Keratinocyte (primary cell): ENCODE measurements at regions not wholly inside any gene's neighbourhood (a gene's known extent, or its start where the extent isn't known, plus 50 kb on each side); places are given as distances from the start of the nearest gene placed in this dataset.

Source experiments
- DNase-seq: peaks from one replicate; pipeline ENCODE4 v3.0.0-alpha.2; 2011; ENCODE audit warnings: low read depth, missing footprints, low spot score
- FAIRE-seq: peaks from 2 replicates; lab custom pipeline; 2011; peaks lifted over from hg19 to GRCh38; lab: Jason Lieb, UNC
- H2AFZ ChIP-seq: 2 replicates; pipeline ENCODE4 v1.6.0; 2012; ENCODE audit warnings: low read length, control low read depth, inconsistent platforms; ENCODE audit not compliant: control insufficient read depth
- H3K27ac ChIP-seq: 2 replicates; pipeline ENCODE4 v1.5.1; 2011; ENCODE audit warnings: low read length; ENCODE audit not compliant: control insufficient read depth, insufficient read depth
- H3K27me3 ChIP-seq: 3 replicates; pipeline ENCODE4 v1.6.0; 2011; ENCODE audit warnings: low read length; ENCODE audit not compliant: control insufficient read depth, insufficient read depth; ENCODE audit errors: extremely low read depth
- H3K36me3 ChIP-seq, 2 experiments: 2 replicates in 1 of 2; 3 replicates in 1 of 2; pipeline ENCODE4 v1.5.1; 2011; ENCODE audit warnings: low read length in 2 of 2, mild to moderate bottlenecking in 1 of 2; ENCODE audit not compliant: control insufficient read depth in 2 of 2, insufficient read depth in 2 of 2; ENCODE audit errors: extremely low read depth in 1 of 2
- H3K4me1 ChIP-seq: 3 replicates; pipeline ENCODE4 v1.5.1; 2011; ENCODE audit warnings: low read length; ENCODE audit not compliant: control insufficient read depth, insufficient read depth; ENCODE audit errors: extremely low read depth
- H3K4me2 ChIP-seq: 3 replicates; pipeline ENCODE4 v1.6.0; 2011; ENCODE audit warnings: low read depth, low read length; ENCODE audit not compliant: control insufficient read depth, insufficient read depth; ENCODE audit errors: extremely low read depth
- H3K4me3 ChIP-seq, 3 experiments: fragments of 200-600 bp in 1 of 3; sonication (generic) in 1 of 3; 2 replicates in 2 of 3; 3 replicates in 1 of 3; pipeline ENCODE4 v1.5.1; 2011 to 2016; ENCODE audit warnings: low read length in 3 of 3, mild to moderate bottlenecking in 3 of 3, control low read depth in 2 of 3, inconsistent platforms in 1 of 3, low read depth in 1 of 3, mixed read lengths in 1 of 3, mixed run types in 1 of 3, moderate library complexity in 1 of 3; ENCODE audit not compliant: control insufficient read depth in 2 of 3, insufficient read depth in 2 of 3; ENCODE audit errors: extremely low read depth in 1 of 3
- H3K79me2 ChIP-seq: 2 replicates; pipeline ENCODE4 v1.6.0; 2012; ENCODE audit warnings: low read length; ENCODE audit not compliant: control insufficient read depth, insufficient read depth
- H3K9ac ChIP-seq: 3 replicates; pipeline ENCODE4 v1.6.0; 2011; ENCODE audit warnings: low read length; ENCODE audit not compliant: control insufficient read depth, insufficient read depth; ENCODE audit errors: extremely low read depth
- H3K9me1 ChIP-seq: 3 replicates; pipeline ENCODE4 v1.6.0; 2011; ENCODE audit warnings: low read length; ENCODE audit not compliant: control insufficient read depth, insufficient read depth; ENCODE audit errors: extremely low read depth
- H3K9me3 ChIP-seq: 2 replicates; pipeline ENCODE4 v1.5.1; 2012; ENCODE audit warnings: low read depth, low read length; ENCODE audit not compliant: control insufficient read depth
- H4K20me1 ChIP-seq: 3 replicates; pipeline ENCODE4 v1.6.0; 2011; ENCODE audit warnings: low read length; ENCODE audit not compliant: control insufficient read depth, insufficient read depth; ENCODE audit errors: extremely low read depth
- EZH2 ChIP-seq: IDR thresholded peaks from one replicate; pipeline ENCODE4 v1.6.1; 2012; ENCODE audit warnings: inconsistent platforms, mild to moderate bottlenecking, low read length, moderate library complexity
- dilution Hi-C: fragments of 300-500 bp; cut with MboI; formaldehyde crosslinking; loops from one replicate; pipeline ENCODE4 v1.7.0; 2020; ENCODE audit warnings: low sequenced_read_pairs; ENCODE audit not compliant: extremely low pct_ligation_motif_present
- TF ChIP-seq, protein P1 (sequence below), 3 experiments: IDR thresholded peaks in 1 of 3; conservative IDR thresholded peaks in 1 of 3; optimal IDR thresholded peaks in 1 of 3; 2 replicates in 2 of 3; 3 replicates in 1 of 3; pipeline versions ENCODE3 to v1.5.1; 2011; ENCODE audit warnings: low read length in 3 of 3, mild to moderate bottlenecking in 3 of 3, moderate library complexity in 2 of 3, control low read depth in 1 of 3, inconsistent platforms in 1 of 3; ENCODE audit not compliant: insufficient read depth in 2 of 3; ENCODE audit errors: extremely low read depth in 1 of 3

DNA sequence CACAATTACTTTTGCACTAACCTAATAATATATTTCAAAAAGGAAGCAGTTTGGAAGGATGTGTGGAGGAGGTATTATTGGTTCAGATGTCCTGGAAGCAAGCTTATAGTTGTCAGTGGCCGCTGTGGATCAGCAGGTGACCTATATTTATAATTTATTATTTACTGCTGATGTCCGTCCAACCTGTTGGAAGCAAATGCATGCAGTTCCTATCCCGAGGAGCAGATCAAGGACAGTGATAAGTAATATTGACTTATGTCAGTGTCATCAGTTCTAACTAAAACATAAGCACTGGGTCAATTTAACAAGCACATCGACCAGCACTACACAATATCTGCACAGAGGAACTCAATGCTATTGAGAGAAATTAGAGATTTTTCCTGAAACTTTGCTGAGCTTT lies 270.1 kb downstream of the BRINP2 start:
- Histone ChIP-seq H3K4me3 (no peak overlapping the region), H3K4me2 (no peak overlapping the region), H2AFZ (no peak overlapping the region), H3K9me1 (no peaks in the 10 kb centered on the region), H3K27me3 (no peaks in the 10 kb centered on the region), H3K27ac (no peak overlapping the region), H3K9ac (no peak overlapping the region), H3K4me1 (no peaks in the 10 kb centered on the region), H3K79me2 (no peaks in the 10 kb centered on the region), H3K36me3 (no peaks in the 10 kb centered on the region), H3K9me3 (no peaks in the 10 kb centered on the region), H4K20me1 (no peaks in the 10 kb centered on the region)
- FAIRE-seq = no peak
- no peak for TF ChIP-seq EZH2
- TF ChIP-seq, protein P1, sequence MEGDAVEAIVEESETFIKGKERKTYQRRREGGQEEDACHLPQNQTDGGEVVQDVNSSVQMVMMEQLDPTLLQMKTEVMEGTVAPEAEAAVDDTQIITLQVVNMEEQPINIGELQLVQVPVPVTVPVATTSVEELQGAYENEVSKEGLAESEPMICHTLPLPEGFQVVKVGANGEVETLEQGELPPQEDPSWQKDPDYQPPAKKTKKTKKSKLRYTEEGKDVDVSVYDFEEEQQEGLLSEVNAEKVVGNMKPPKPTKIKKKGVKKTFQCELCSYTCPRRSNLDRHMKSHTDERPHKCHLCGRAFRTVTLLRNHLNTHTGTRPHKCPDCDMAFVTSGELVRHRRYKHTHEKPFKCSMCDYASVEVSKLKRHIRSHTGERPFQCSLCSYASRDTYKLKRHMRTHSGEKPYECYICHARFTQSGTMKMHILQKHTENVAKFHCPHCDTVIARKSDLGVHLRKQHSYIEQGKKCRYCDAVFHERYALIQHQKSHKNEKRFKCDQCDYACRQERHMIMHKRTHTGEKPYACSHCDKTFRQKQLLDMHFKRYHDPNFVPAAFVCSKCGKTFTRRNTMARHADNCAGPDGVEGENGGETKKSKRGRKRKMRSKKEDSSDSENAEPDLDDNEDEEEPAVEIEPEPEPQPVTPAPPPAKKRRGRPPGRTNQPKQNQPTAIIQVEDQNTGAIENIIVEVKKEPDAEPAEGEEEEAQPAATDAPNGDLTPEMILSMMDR (optimal IDR thresholded peaks at IDR 0.05 in 1 of 3, IDR thresholded peaks at IDR 0.05 in 1 of 3, conservative IDR thresholded peaks at IDR 0.05 in 1 of 3; ENCODE audit: extremely low read depth in 1 of 3, insufficient read depth in 2 of 3, low read length in 3 of 3) = no peak
- dilution Hi-C loops = no loop called here
- DNase-seq = no peak

DNA sequence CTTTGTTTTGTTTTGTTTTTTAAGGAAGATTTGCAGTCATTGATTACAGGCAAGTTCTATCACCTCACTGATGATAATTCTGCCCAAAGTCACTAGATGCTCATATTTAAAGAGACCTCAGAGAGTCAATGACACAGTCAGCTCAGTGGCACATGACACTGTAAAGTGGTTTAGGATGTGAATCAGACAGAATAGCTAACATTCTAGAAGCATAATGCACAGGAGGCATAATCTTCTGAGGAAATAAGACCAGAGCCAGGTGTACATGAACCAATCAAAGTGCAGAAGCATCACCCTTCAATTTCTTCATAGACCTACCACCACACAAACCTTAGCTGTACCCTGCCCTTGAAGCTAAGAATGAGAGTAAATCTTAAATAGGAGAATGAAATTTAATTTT lies 268.5 kb downstream of the BRINP2 start:
- Histone ChIP-seq H3K9me1 (no peaks in the 10 kb centered on the region), H3K9ac (no peak overlapping the region), H3K27me3 (no peaks in the 10 kb centered on the region), H3K4me3 (no peak overlapping the region), H3K36me3 (no peaks in the 10 kb centered on the region), H3K79me2 (no peaks in the 10 kb centered on the region), H3K4me2 (no peak overlapping the region), H3K9me3 (no peaks in the 10 kb centered on the region), H2AFZ (no peak overlapping the region), H3K4me1 (no peaks in the 10 kb centered on the region), H3K27ac (no peak overlapping the region), H4K20me1 (no peaks in the 10 kb centered on the region)
- DNase-seq (no peak), FAIRE-seq (no peak)
- dilution Hi-C loops = no loop called here
- TF ChIP-seq, protein P1 (optimal IDR thresholded peaks at IDR 0.05 in 1 of 3, IDR thresholded peaks at IDR 0.05 in 1 of 3, conservative IDR thresholded peaks at IDR 0.05 in 1 of 3; ENCODE audit: extremely low read depth in 1 of 3, insufficient read depth in 2 of 3, low read length in 3 of 3) = no peak
- no peak for TF ChIP-seq EZH2
